GM21576 (cell line): ENCODE measurements at regions not wholly inside any gene's neighbourhood (a gene's known extent, or its start where the extent isn't known, plus 50 kb on each side); places are given as distances from the start of the nearest gene placed in this dataset.

Source experiments
- ATAC-seq: cut with Tn5 transposase; IDR thresholded peaks from one replicate; pipeline ENCODE4 v1.9.1; 2021; ENCODE audit warnings: mild to moderate bottlenecking, moderate library complexity; ENCODE audit not compliant: unreplicated experiment

- no peak for ATAC-seq
Measured at GRCh38 chr12:60281522-60281921, 685.7 kb downstream of the SLC16A7 start.

- no peak for ATAC-seq
Measured at GRCh38 chr12:60290532-60290931, 694.7 kb downstream of the SLC16A7 start.

GRCh38 chr12:60308366-60308991, 712.6 kb downstream of the SLC16A7 start:
- no peak for ATAC-seq

GRCh38 chr12:60311940-60312339, 716.1 kb downstream of the SLC16A7 start:
- no peak for ATAC-seq

- no peak for ATAC-seq
Measured at GRCh38 chr12:60317361-60317760, 721.5 kb downstream of the SLC16A7 start.

- no peak for ATAC-seq
Measured at GRCh38 chr12:60324746-60325145, 728.9 kb downstream of the SLC16A7 start.

GRCh38 chr12:60333461-60333860, 737.6 kb downstream of the SLC16A7 start:
- ATAC-seq, result no peak

- ATAC-seq, result no peak
Measured at GRCh38 chr12:60335745-60336144, 739.9 kb downstream of the SLC16A7 start.

GRCh38 chr12:60337839-60338549, 742.2 kb downstream of the SLC16A7 start:
- ATAC-seq, result no peak

GRCh38 chr12:60345442-60345841, 749.6 kb downstream of the SLC16A7 start:
- no peak for ATAC-seq

GRCh38 chr12:60349232-60349978, 753.6 kb downstream of the SLC16A7 start:
- no peak for ATAC-seq

GRCh38 chr12:60387356-60387755, 791.5 kb downstream of the SLC16A7 start:
- no peak for ATAC-seq

- ATAC-seq, result no peak
Measured at GRCh38 chr12:60391051-60391450, 795.2 kb downstream of the SLC16A7 start.

- ATAC-seq, result no peak
Measured at GRCh38 chr12:60391791-60392190, 796.0 kb downstream of the SLC16A7 start.

GRCh38 chr12:60393093-60393492, 797.3 kb downstream of the SLC16A7 start:
- no peak for ATAC-seq

GRCh38 chr12:60394665-60395064, 798.8 kb downstream of the SLC16A7 start:
- no peak for ATAC-seq

GRCh38 chr12:60398547-60398946, 802.7 kb downstream of the SLC16A7 start:
- ATAC-seq, result no peak

- no peak for ATAC-seq
Measured at GRCh38 chr12:60399064-60399463, 803.2 kb downstream of the SLC16A7 start.

- ATAC-seq, result no peak
Measured at GRCh38 chr12:60402996-60403395, 807.2 kb downstream of the SLC16A7 start.

- no peak for ATAC-seq
Measured at GRCh38 chr12:60415351-60415750, 819.5 kb downstream of the SLC16A7 start.

- no peak for ATAC-seq
Measured at GRCh38 chr12:60419986-60420385, 824.2 kb downstream of the SLC16A7 start.

- ATAC-seq, result no peak
Measured at GRCh38 chr12:60421741-60422140, 825.9 kb downstream of the SLC16A7 start.
